GM10248 (cell line): ENCODE measurements at regions not wholly inside any gene's neighbourhood (a gene's known extent, or its start where the extent isn't known, plus 50 kb on each side); places are given as distances from the start of the nearest gene placed in this dataset.

ENCODE experiments used
- CTCF ChIA-PET: fragments of 300-600 bp; sonication (Branson Sonifier 250); formaldehyde crosslinking; extraction: SDS; loops from one replicate; lab custom pipeline; 2021; ENCODE audit warnings: antibody characterized with exemption; lab: Yijun Ruan, JAX
- POLR2A ChIA-PET: fragments of 350-650 bp; sonication (Branson Sonifier 250); formaldehyde crosslinking; extraction: SDS; loops from one replicate; lab custom pipeline; 2020; ENCODE audit warnings: antibody characterized with exemption; lab: Yijun Ruan, JAX
- DNase-seq: peaks from one replicate; pipeline ENCODE4 v3.0.0; 2012; ENCODE audit errors: extremely low spot score
- CTCF ChIP-seq: IDR thresholded peaks from 2 replicates; pipeline ENCODE4 v1.5.1; 2012; ENCODE audit warnings: mild to moderate bottlenecking, low read depth; ENCODE audit errors: extremely low read depth, missing control alignments, control extremely low read depth

GRCh38 chr3:137438561-137438960 is 325.6 kb upstream of the SOX14 start:
- CTCF ChIA-PET: no interaction called here
- no peak for DNase-seq
- POLR2A ChIA-PET: no interaction called here
- TF ChIP-seq CTCF: no peak

- ChIA-PET CTCF (no interaction called here), POLR2A (no interaction called here)
- no peak for DNase-seq
- TF ChIP-seq CTCF: no peak
Measured at GRCh38 chr3:137460944-137461343, 303.2 kb upstream of the SOX14 start.

DNA sequence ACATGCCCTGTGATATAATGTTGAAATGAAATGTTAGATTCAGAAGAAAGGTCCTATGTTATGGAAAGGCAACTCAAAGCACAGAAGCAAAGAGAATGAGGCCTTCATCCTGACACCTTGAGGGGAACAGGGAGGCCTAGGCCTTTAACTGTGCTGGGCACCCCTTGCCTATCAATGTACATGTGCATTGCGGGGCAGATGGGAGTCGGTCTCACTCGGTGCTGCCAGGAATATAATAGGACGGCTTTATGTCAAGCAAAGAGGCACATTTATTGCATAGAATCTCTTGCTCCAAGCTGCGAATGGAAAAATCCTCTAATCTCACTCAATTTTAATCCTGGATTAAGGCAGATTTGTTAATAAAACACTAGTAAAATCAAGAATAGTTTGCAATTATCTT is 301.0 kb upstream of the SOX14 start:
- POLR2A ChIA-PET: no interaction called here
- DNase-seq: no peak
- TF ChIP-seq CTCF: no peak
- CTCF ChIA-PET: no interaction called here

DNA sequence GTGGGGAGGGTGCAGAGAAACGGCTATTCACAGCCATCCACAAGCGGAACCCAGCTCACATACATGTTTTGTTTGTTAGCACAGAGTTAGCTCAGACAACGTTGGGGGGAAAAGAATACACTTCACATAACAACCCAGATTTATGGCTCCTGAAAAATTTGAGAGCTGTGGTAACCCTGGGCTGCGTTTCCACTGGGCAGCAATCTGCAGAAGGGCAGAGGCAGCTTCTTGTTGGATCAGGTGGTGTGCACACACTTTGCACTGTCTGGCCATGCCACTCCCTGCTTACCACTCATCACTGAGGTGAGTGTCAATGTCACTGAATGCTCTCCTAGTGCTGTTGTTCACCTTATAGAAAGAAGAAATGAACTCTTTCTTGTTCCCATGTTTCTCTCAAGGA is 299.8 kb upstream of the SOX14 start:
- POLR2A ChIA-PET: no interaction called here
- no peak for TF ChIP-seq CTCF
- no peak for DNase-seq
- CTCF ChIA-PET: no interaction called here

- no peak for DNase-seq
- no peak for TF ChIP-seq CTCF
- CTCF ChIA-PET: no interaction called here
- POLR2A ChIA-PET: no interaction called here
Measured at GRCh38 chr3:137468446-137468845, 295.7 kb upstream of the SOX14 start.

DNA sequence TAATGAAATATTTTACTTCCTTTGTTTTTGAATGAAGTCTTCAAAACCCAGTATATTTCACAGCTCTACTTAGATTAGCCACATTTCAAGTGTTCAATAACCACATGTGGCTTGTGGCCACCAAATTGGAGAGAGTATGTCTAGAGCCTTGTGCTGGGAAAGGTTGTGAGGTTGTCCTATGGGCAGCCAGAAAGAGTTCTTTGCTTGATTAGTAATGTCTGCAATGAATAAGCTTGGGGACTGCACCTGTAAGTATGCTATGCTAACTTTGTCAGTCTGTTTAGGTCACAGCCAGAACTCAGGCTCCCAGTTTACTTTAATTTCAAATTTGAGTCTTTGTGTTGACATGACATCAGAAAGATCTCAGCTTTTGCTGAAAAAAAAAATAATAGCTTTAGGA is 294.9 kb upstream of the SOX14 start:
- CTCF ChIA-PET: no interaction called here
- DNase-seq: no peak
- no peak for TF ChIP-seq CTCF
- POLR2A ChIA-PET: no interaction called here

GRCh38 chr3:137471130-137471529 is 293.0 kb upstream of the SOX14 start:
- POLR2A ChIA-PET: no interaction called here
- CTCF ChIA-PET: no interaction called here
- no peak for DNase-seq
- no peak for TF ChIP-seq CTCF
